NCI-H187 (cell line): ENCODE measurements at regions not wholly inside any gene's neighbourhood (a gene's known extent, or its start where the extent isn't known, plus 50 kb on each side); places are given as distances from the start of the nearest gene placed in this dataset.
"Not testable (repeated sequence)": the region's sequence is repeated elsewhere in the genome, so short reads cannot be mapped to it uniquely, and the experiment has no call there.

Experiments used
- DNase-seq, 2 experiments: peaks; one replicate each; lab custom pipeline; 2025; lab: John Stamatoyannopoulos, UW

- no peak for DNase-seq
Observed at GRCh38 chr10:130660266-130660665, 524.1 kb downstream of the GLRX3 start.

GRCh38 chr10:130661419-130661818 is 525.2 kb downstream of the GLRX3 start:
- DNase-seq: no peak

GRCh38 chr10:130662775-130663174 is 526.6 kb downstream of the GLRX3 start:
- DNase-seq: no peak

- DNase-seq: no peak
Observed at GRCh38 chr10:130664526-130664925, 528.3 kb downstream of the GLRX3 start.

GRCh38 chr10:130666215-130666614 is 530.0 kb downstream of the GLRX3 start:
- no peak for DNase-seq

GRCh38 chr10:130686689-130687300 is 550.6 kb downstream of the GLRX3 start:
- DNase-seq: no peak

- no peak for DNase-seq
Observed at GRCh38 chr10:130687566-130687965, 551.4 kb downstream of the GLRX3 start.

GRCh38 chr10:130689743-130690626 is 553.8 kb downstream of the GLRX3 start:
- no peak for DNase-seq

- DNase-seq: no peak
Observed at GRCh38 chr10:130691776-130692175, 555.6 kb downstream of the GLRX3 start.

- no peak for DNase-seq
Observed at GRCh38 chr10:130696870-130697269, 560.7 kb downstream of the GLRX3 start.

- no peak for DNase-seq
Observed at GRCh38 chr10:130707389-130707979, 571.3 kb downstream of the GLRX3 start.

GRCh38 chr10:130708465-130709070 is 572.4 kb downstream of the GLRX3 start:
- DNase-seq: no peak

GRCh38 chr10:130709415-130709814 is 573.2 kb downstream of the GLRX3 start:
- no peak for DNase-seq

GRCh38 chr10:130711072-130711471 is 574.9 kb downstream of the GLRX3 start:
- no peak for DNase-seq

GRCh38 chr10:130713135-130713534 is 576.9 kb downstream of the GLRX3 start:
- no peak for DNase-seq

GRCh38 chr10:130713731-130714130 is 577.5 kb downstream of the GLRX3 start:
- DNase-seq: no peak

- no peak for DNase-seq
Observed at GRCh38 chr10:130714742-130715467, 578.7 kb downstream of the GLRX3 start.

- DNase-seq: no peak
Observed at GRCh38 chr10:130715686-130716670, 579.8 kb downstream of the GLRX3 start.

- no peak for DNase-seq
Observed at GRCh38 chr10:130717083-130717482, 580.9 kb downstream of the GLRX3 start.

GRCh38 chr10:130718744-130719447 is 582.7 kb downstream of the GLRX3 start:
- not testable (repeated sequence) for DNase-seq
